Activated CD4-positive, CD25-positive, alpha-beta regulatory T cell treated with anti-CD3 and anti-CD28 coated beads, Interleukin-2, amount 50 U/mL, for 24 hours (primary cell): ENCODE measurements at regions not wholly inside any gene's neighbourhood (a gene's known extent, or its start where the extent isn't known, plus 50 kb on each side); places are given as distances from the start of the nearest gene placed in this dataset.
"Not testable (repeated sequence)": the region's sequence is repeated elsewhere in the genome, so short reads cannot be mapped to it uniquely, and the experiment has no call there.

Experiments
- ATAC-seq, 2 donors: fragments of 150-1000 bp; cut with Tn5 transposase; one replicate each; pipeline ENCODE4 v1.10.0; 2021; ENCODE audit warnings: mild to moderate bottlenecking in 1 of 2, moderate library complexity in 1 of 2

DNA sequence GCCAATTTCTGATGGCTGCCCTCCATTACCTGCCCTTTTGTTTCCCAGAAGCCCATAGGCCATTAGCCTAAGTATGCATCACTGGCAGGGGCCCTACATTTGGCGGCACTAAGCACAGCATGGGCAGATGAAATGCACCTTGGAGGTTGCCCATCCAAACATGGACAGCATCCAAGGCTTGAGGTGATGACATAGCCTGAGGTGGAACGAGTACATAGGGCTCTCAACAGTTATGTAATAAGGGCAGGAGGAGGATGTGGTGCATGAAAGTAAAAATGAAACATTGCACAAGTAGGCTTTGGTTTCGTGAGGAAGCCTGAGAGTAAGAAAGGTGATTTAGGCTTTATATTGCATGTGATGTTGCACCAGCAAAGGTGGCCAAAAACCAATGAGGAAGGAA is 148.1 kb downstream of the FAM76B start:
- ATAC-seq: peak; percentile 97 to 99

DNA sequence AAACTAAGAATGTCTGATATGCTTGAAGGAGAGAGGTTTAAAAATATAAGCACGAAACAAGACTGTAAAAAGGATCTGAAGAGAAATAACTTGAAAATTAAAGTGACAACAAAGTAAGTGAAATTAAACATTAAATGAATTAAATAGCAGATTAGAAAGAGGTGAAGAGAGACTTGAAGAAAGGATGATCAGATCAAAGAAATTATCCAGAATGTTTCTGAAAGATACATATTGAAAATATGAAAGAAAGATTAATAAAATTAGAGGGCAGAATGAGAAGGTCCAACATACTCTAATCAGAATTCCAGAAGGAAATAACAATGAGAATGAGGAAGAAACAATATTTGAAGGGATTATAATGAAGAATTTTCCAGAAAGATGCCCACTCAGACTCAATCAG is 151.1 kb downstream of the FAM76B start:
- no peak for ATAC-seq

DNA sequence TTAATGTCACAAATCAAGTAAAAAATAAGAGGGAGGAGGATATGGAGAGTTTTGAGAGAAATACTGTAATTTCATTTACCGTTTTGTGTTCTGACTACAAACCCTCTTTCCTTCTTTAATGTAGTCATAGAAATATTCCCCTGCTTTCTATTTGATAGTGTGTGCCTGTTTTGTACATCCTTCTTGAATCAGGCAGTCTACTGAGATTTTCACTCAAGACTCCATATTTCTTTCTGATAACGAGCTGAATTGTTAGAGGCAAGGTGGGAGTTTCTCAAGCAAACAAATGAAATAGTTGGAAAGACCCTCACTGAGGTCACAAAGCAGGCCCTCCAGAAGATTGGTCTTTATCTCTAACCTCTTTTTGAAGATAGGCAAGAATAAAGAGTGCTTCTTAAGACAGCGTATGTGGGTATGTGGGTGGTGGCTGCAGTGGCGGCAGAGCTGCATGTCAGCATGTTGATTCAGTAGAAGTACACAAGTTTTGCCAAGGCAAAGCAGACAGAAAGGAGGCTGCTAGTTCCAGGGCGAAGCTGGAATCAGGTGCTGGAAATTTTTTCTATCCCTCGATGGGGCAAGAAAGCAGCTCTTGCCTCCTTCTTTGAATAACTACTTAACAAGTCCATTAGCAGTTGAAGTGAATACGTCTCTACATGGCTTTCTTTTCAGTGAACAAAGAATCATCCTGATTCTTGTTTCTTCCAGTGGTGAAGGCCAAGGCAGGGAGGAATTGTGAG is 164.2 kb downstream of the FAM76B start:
- peak; percentile 48 to 53 for ATAC-seq

DNA sequence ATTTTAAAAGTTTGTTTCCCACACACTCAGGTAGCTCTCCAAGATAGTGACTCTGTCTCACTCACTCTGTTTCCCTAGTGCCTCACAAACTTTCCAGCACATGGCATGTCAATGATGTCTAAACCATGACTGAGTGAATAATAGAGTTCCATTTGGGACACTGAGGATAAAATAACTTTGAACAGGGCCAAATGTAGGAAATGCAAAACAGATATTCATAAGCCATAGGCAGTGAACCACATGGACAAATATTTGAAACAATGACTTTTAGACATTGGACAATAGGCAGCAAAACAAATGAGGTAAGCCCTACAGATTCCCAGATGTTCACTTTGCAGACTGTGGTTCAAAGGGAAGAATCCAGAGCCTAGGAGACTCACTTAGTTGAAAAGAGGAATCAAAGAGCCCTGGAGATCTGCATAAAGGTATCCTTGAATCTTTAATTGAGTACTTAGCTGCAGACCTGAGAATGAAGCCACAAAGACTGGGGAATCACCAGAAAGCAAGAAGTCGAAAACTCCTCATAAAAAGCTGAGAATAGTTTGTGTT is 173.3 kb downstream of the FAM76B start:
- no peak for ATAC-seq

DNA sequence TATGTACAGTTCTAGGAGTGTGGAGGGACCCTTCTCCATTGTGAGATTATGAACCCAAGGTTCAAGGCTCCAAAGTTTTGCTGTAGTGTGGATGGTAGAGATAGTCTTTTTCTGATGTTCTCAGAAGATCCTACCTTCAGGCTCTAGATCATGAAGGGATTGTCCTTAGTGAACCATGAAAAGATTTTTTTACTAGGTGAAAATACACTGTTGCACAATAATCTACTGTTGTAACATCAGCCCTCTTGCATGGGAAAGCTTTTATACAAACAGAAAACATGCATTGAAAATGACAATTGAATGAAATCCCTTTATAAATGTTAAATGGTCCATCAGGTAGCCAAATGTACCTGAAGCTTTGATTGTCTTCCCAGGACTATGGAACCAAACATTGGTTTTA is 177.8 kb downstream of the FAM76B start:
- no peak for ATAC-seq

DNA sequence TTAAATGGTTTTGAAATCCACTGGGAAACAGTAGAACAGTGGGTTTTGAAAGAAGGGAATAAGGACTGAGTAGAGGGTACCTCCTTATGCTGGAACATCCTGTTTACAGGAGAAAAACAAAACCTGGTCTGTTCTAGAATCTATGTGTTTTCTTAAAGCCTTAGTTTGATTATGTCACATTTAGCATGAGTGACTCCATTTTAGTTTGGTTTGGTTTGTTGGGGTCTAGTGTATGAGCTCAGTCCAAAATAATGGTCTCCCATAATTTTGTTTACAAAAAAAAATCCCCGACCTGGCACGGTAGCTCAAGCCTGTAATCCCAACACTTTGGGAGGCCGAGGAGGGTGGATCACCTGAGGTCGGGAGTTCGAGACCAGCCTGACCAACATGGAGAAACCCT is 179.4 kb downstream of the FAM76B start:
- not testable (repeated sequence) for ATAC-seq

DNA sequence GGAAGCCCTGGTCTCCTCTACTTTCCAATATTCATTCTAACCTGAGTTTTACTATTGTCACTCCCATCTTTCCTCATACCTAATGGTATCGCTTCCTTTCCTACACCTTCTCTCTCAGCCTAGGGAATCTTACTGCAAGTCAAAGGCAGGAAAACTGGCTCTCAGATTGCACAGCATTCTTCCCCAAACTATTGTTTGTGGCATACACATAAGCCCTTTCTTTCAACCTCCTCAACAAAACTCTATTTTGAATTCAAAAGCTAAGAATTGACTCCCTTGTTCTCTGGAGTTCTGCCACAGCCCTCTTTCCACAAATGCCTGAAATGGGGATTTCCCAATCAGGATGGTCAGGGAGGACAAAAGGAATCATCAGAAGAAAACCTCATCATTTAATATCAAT is 181.5 kb downstream of the FAM76B start:
- ATAC-seq: no peak

DNA sequence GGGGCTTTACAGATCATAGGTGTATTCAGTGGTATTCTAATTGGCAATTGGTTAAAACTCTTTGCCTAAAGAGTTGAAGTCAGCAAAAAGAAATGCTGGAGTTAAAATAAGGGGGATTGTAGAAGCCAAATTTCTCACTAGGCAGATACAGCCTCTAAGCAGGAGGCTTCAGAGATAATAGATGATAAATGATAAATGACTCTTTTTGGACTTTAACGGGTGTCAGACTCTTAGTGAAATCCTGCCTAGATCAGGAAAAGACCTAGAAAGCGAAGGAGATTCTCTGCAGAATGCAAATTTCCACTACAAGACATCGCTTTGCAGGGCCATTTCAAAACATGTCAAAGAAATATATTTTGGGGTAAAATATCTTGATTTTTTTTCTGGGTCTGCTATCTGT is 182.8 kb downstream of the FAM76B start:
- ATAC-seq: no peak

DNA sequence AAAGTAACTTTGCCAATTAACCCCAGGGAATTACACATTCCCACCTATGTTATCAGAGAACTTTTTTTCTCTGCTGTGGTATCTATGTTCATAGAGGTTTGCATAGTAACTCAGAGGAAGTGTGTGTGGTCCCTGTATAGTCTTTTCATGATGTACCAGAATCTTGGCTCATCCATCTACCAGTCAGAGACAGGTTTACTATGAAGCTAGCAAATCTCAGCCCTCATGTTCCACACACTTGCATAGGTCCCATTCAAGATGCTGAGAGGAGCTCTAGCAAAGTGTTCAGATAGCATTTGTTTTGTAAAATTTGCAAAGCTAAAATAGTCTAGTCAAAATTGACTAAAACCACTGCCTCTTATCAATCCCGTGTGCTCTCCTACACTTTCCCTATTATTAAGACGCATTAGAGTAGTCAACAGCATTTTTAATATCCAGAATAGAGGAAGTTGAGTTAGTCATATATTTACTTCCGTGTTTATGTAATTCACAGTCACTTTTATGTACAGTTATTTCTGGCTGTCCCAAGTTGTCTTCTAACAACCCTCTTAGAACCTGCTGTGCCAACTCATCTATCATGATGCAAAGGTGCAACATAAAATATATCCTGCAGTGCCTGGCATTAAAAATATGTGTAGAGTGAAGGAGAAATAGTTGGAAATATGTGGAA is 184.2 kb downstream of the FAM76B start:
- ATAC-seq: no peak

DNA sequence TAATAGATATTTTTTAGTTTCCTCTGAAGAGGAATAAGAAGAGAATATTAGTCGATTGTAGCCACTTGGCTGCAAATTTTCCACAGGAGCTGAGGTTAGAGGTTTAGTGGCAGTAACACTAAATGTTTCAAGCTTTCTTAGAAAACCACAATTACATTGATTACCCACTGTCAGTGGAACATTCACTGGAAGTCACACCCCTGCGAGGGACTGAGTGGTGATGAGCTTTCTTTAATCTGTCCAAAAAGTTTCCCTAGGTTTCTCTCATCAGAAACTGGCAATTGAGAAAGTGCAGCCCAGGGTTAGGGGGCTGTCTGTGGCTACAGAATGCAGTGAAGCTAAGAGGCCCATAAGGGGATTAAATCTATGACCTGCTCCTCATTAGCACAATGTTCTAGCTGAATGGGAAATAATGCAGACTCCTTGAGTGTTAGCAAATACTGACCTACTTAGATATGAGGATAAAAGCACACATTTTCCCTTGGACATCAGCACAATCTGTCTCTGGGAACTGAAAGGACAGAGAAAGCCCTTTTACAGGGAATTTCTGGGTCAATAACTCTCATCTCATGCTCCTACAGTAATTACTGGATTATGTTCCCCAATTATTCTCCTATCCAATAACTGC is 189.5 kb downstream of the FAM76B start:
- ATAC-seq: peak; percentile 56 to 76

DNA sequence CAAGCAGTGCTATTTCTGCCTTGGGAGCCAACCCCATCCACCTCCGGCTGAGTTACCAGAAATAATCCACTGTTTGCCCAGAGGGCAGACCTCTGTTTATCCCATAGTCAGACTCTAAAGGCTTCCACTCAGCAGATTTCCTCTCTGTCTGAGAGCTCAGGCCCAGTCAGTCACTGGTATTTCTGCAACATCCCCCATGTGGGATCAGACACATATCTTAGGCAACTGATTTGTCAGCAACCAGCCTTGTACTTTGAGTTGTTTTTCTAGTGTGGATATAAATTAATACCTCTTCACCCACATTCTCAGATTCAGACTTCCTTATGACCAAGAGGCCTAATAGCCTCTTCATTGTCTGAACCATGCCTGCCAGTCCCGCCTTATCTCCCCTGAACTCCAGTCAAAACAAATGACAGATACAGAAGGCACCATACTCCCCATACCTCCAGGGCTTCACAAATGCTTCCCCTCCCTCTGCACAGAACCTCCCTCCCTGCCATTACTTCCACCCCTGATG is 193.6 kb downstream of the FAM76B start:
- no peak for ATAC-seq

DNA sequence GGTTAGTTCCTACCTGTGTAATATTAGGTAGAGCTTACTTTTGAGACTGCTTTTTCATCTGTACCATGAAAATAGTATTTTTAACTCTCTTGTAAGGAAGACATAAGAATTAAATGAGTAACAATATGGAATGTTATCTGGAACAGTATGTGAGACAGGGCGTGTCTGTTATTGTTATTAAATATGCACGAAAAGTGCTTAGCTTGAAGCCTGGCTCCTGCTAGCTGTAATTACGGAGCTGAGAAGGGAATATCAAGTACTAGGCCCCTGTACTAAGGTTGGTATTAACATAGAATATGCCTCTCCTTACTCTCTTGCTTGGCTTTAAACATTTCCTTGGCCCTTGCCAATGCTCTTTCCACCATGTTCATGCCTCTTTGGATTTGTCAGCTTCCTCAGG is 194.0 kb downstream of the FAM76B start:
- ATAC-seq: no peak

DNA sequence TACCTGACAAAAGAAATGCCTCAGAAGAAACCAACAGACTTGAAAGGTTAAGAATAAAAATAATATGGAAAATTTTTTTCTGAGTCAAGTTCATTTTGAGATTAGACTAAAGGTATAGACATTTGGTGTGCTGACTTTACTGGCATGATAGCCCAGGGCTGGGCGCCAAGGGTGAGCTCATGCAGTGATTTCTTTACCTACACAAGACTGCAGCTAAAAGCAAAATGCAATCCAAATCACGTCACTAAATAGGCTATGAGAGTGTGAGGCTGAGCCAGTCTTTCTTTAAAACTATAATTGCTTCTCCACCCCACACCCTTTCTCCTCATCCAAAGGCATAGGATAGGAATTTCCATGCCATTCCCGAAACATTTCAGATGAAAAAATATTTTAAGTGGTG is 196.5 kb downstream of the FAM76B start:
- no peak for ATAC-seq

DNA sequence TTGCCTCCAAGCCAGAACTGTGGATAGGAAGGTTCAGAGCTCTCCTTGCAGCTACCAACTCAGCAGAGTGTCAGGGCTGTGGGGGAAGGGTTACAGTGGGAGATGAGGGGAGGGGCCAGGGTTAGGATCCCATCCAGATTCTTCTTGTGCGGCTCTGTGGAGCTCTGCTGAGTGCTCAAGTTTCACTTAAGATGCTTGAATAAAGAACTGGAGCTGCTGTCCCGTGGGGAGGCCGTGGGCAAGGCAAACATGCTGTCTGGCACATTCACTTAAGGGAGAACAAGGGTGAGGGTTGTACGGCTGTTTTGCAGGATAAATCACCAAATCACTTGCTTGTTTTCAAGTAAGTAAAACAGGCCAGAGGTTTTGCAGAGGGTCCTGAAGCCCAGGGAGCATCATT is 197.1 kb downstream of the FAM76B start:
- ATAC-seq: no peak

DNA sequence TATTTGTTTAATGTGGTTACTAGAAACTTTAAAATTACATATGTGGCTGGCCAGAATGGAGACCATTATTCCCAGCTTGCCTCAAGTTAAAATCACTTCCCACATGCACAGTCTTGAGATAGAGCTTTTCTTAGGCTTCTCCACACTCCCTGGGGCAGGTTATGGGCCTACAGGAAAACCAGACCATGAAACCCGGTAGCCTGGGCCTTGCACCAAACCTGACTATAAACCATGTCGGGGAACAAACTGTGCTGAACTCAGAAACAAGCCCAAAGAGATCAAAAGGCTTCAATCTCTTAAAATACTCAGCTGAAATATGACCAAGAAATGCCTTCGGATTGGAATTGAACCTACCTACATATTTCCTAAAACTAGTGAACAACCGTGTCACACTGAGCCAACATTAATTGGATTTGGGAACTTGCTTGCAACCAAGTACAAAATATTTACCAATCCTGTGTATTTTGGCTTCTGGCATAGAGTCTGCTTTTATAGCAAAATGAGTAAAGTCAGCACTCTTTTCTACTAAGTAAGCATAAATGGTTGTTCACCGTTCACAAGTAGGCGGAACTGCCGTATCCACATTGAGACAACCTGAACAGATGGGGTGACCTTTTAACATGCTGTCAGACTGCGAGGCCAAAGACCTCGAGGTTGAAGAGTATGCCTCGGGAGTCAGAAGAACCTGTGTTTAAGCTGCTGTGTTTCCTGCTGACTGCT is 199.5 kb downstream of the FAM76B start:
- no peak for ATAC-seq

DNA sequence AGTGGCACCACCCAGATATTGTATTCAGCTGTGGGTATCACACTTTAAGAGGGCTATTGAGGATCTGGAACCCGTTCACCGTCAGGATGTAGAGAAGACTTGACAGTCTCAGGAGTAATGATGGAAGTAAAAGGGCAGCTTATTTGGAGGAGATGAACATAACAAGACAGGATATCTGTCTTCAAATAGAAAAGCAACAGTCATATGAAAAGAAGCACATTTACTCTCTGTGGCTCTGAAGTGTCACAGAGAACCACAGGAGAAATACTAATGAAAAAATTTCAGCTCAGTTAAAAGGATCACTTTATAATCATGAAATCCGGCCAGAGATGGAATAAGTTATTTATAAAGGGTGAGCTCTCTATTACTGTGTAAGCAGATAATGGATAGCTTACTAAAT is 200.8 kb downstream of the FAM76B start:
- ATAC-seq: no peak

DNA sequence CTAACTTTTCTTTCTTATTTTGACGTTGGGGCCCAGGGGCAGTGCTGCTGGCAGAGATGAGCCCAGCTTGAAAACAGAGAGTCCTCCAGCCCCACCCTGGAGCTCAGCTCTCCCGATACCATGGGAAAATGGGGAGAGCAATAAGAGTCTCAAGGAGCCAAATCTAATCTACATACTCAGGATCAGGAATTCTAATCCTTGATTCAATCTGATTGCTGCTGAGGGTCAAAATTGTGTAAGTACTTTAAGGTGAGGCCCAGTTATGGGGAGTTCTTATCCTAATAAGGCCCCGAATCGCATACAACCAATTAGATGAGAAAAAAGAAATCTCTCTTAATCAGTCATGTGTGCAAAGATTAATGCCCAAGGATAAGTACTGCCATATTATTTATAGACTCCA is 202.9 kb downstream of the FAM76B start:
- ATAC-seq: no peak

DNA sequence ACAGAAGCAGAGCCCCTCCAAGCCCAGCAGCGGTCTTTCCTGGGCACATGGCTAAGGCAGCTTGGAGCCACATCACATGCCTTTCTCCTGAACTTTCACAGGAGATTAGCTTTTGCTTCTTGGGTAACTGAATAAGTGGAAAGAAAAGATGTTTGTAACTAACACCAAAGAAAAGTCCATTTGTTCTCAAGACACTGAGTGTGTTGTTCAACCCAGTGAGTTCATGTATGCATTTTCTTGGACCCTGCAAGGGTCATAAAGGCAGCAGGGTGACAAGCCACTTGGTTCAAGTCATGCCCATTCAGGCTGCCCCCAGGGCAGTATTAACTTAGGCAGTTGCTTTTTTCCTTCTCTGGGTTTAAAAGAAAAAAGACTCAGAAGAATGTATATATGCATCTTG is 203.4 kb downstream of the FAM76B start:
- no peak for ATAC-seq

DNA sequence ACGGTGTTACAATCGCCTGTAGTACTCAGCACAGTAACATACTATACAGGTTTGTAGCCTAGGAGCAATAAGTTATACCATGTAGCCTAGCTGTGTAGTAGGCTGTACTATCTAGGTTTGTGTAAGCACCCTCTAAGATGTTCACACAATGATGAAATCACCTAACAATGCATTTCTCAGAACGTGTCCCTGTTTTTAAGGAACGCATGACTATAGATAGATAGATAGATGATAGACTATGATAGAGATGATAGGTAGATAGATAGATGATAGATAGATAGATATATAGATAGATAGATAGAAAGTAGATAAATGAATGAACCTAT is 203.9 kb downstream of the FAM76B start:
- ATAC-seq: no peak

DNA sequence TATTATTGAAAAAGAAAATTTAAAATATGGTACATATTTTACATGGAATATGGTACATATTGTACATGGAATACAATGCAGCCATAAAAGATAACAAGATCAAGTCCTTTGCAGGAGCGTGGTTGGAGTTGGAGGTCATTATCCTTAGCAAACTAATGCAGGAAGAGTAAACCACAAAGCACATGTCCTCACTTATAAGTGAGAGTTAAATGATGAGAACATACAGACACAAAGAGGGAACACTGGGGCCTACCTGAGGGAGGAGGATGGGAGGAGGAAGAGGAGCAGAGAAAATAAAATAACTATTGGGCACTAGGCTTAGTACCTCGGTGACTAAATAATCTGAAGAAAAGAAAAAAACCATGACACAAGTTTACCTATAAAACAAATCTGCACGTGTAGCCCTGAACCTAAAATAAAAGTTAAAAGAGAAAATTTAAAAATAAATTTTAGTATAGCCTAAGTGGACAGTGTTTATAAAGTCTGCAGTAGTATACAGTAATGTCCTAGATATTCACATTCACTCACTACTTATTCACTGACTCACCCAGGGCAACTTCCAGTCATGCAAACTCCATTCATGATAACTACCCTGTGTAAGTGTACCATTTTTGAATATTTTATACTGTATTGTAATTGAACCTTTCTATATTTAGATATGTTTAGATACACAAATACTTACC is 204.4 kb downstream of the FAM76B start:
- ATAC-seq: peak in 1 of 2 donors; percentile 31

DNA sequence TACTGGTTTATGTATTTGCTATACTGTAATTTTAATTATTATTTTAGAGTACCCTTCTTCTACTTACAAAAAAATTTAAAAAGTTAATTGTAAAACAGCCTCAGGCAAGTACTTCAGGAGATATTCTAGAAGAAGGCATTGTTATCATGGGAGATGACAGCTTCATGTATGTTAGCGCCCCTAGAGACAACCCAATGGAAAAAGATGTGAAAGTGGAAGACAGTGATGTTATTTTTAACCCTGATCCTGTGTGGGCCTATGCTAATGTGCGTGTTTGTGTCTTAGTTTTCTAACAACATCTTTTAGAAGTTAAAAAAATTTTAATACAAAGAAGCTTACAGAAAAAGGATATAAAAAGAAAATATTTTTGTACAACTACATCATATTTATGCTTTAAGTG is 205.0 kb downstream of the FAM76B start:
- ATAC-seq: peak; percentile 49 to 62

DNA sequence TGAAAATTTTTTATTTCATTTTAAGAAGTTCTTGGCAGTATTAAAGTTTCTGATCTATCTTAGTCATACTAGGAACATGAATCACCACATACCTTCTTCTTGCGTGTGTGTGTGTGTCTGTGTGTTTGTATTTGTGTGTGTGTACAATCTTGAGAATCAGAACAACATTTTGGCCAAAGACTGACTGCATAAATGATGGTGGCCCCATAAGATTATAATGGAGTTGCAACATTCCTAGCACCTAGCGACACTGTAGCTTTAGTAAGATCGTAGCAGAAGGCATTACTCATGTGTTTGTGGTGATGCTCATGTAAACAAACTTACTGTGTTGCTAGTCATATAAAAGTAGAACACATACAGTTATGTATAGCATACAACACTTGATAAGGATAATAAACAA is 205.4 kb downstream of the FAM76B start:
- ATAC-seq: peak; percentile 74 to 77
